ENCODE measurements at regions not wholly inside any gene's neighbourhood (a gene's known extent, or its start where the extent isn't known, plus 50 kb on each side); places are given as distances from the start of the nearest gene placed in this dataset.

GRCh38 chr9:24045150-24045549, 219.1 kb upstream of the ELAVL2 start:
- Histone ChIP-seq H3K4me3 (no peak overlapping the region), H3K27me3 (no peaks in the 10 kb centered on the region), H3K36me3 (no peaks in the 10 kb centered on the region), H3K4me1 (no peaks in the 10 kb centered on the region), H3K9me3 (no peaks in the 10 kb centered on the region), H3K27ac (no peak overlapping the region)
- TF ChIP-seq POLR2A (IDR thresholded peaks at IDR 0.05) (no peak), CTCF (IDR thresholded peaks at IDR 0.05) (no peak)
- intact Hi-C loops (cut with DNase I): no loop called here
- no peak for DNase-seq
- WGBS, 2 donors: 75 to 88% methylated on average over 3 of the region's 3 CpGs

- Histone ChIP-seq H3K4me3 (no peak overlapping the region), H3K9me3 (no peaks in the 10 kb centered on the region), H3K36me3 (no peaks in the 10 kb centered on the region), H3K4me1 (no peaks in the 10 kb centered on the region), H3K27ac (no peak overlapping the region), H3K27me3 (no peaks in the 10 kb centered on the region)
- WGBS, 2 donors: 57 to 88% methylated on average over 3 to 5 of the region's 5 CpGs
- TF ChIP-seq POLR2A (IDR thresholded peaks at IDR 0.05) (no peak), CTCF (IDR thresholded peaks at IDR 0.05) (no peak)
- no peak for DNase-seq
- intact Hi-C loops (cut with DNase I): no loop called here
These were observed 218.5 kb upstream of the ELAVL2 start for GRCh38 chr9:24044576-24044975.

- Histone ChIP-seq H3K4me1 (no peaks in the 10 kb centered on the region), H3K9me3 (no peaks in the 10 kb centered on the region), H3K27me3 (no peaks in the 10 kb centered on the region), H3K27ac (no peak overlapping the region), H3K36me3 (no peaks in the 10 kb centered on the region), H3K4me3 (no peak overlapping the region)
- no peak for TF ChIP-seq CTCF (IDR thresholded peaks at IDR 0.05)
- no peak for TF ChIP-seq POLR2A (IDR thresholded peaks at IDR 0.05)
- intact Hi-C loops (cut with DNase I): no loop called here
- no peak for DNase-seq
- WGBS, 2 donors: 27 to 31% methylated on average over 5 of the region's 5 CpGs
These were observed 215.2 kb upstream of the ELAVL2 start for GRCh38 chr9:24041160-24041690.

- intact Hi-C loops (cut with DNase I): no loop called here
- WGBS, 2 donors: 57 to 59% methylated on average over 3 of the region's 3 CpGs
These were observed 210.4 kb upstream of the ELAVL2 start for GRCh38 chr9:24036459-24036858.

GRCh38 chr9:24035816-24036215, 209.8 kb upstream of the ELAVL2 start:
- intact Hi-C loops (cut with DNase I): no loop called here
- H3K27ac ChIP-seq: no peak overlapping the region
- no peak overlapping the region for H3K4me3 ChIP-seq
- no peaks in the 10 kb centered on the region for H3K27me3 ChIP-seq
- TF ChIP-seq CTCF (IDR thresholded peaks at IDR 0.05): no peak
- TF ChIP-seq POLR2A (IDR thresholded peaks at IDR 0.05): no peak
- no peaks in the 10 kb centered on the region for H3K9me3 ChIP-seq
- no peak for DNase-seq
- H3K4me1 ChIP-seq: no peaks in the 10 kb centered on the region
- H3K36me3 ChIP-seq: no peaks in the 10 kb centered on the region

More at GRCh38 chr9:24036459-24036858, 210.4 kb upstream of the ELAVL2 start:
- Histone ChIP-seq H3K36me3 (no peaks in the 10 kb centered on the region), H3K27ac (no peak overlapping the region), H3K9me3 (no peaks in the 10 kb centered on the region), H3K4me3 (no peak overlapping the region), H3K4me1 (no peaks in the 10 kb centered on the region), H3K27me3 (no peaks in the 10 kb centered on the region)
- no peak for TF ChIP-seq POLR2A (IDR thresholded peaks at IDR 0.05)
- no peak for TF ChIP-seq CTCF (IDR thresholded peaks at IDR 0.05)
- DNase-seq: no peak

Measured in esophagus squamous epithelium (tissue), 5 donors.